IMR-90 (cell line): ENCODE measurements at regions not wholly inside any gene's neighbourhood (a gene's known extent, or its start where the extent isn't known, plus 50 kb on each side); places are given as distances from the start of the nearest gene placed in this dataset.

Source experiments
- ATAC-seq: fragments of 200-7000 bp; cut with Tn5 transposase; 2 replicates; pipeline ENCODE4 v1.9.1; 2020; ENCODE audit warnings: low read depth, mild to moderate bottlenecking, moderate library complexity
- BruUV-seq: library from RNA; stranded (reverse); fragments of 400-500 nt; replicated peaks from 2 replicates; lab custom pipeline; 2021; lab: Mats Ljungman, UMichigan
- CTCF ChIA-PET: fragments of 300-600 bp; formaldehyde crosslinking; extraction: SDS; loops from one replicate; lab custom pipeline; 2021; ENCODE audit warnings: antibody characterized with exemption; lab: Yijun Ruan, JAX
- POLR2A ChIA-PET: fragments of 300-600 bp; sonication (Branson Sonifier 250); formaldehyde crosslinking; loops from one replicate; lab custom pipeline; 2022; ENCODE audit warnings: antibody characterized with exemption; ENCODE audit not compliant: unreplicated experiment; lab: Charles Lee
- DNase-seq: peaks from one replicate; pipeline ENCODE4 v3.0.0; 2013
- H2AFZ ChIP-seq: replicated peaks from 2 replicates; pipeline ENCODE3; 2013; ENCODE audit warnings: low read length, mild to moderate bottlenecking; ENCODE audit not compliant: poor library complexity
- H2AK5ac ChIP-seq: 2 replicates; pipeline ENCODE4 v1.6.1; 2013; ENCODE audit warnings: low read depth, low read length, inconsistent platforms
- H2AK9ac ChIP-seq: replicated peaks from 2 replicates; pipeline ENCODE3; 2013; ENCODE audit warnings: mild to moderate bottlenecking, low read depth, low read length, moderate library complexity; ENCODE audit not compliant: poor library complexity
- H2BK120ac ChIP-seq: 2 replicates; pipeline ENCODE4 v1.6.1; 2013; ENCODE audit warnings: low read depth, low read length, inconsistent platforms
- H2BK15ac ChIP-seq: 3 replicates; pipeline ENCODE4 v1.6.1; 2013; ENCODE audit warnings: low read depth, low read length, inconsistent platforms
- H2BK20ac ChIP-seq: 2 replicates; pipeline ENCODE4 v1.6.1; 2013; ENCODE audit warnings: low read depth, mild to moderate bottlenecking, inconsistent platforms, low read length, moderate library complexity
- H2BK5ac ChIP-seq: 2 replicates; pipeline ENCODE4 v1.6.1; 2013; ENCODE audit warnings: mild to moderate bottlenecking, low read depth, low read length, inconsistent platforms; ENCODE audit not compliant: poor library complexity, severe bottlenecking
- H3K14ac ChIP-seq: replicated peaks from 2 replicates; pipeline ENCODE4 v1.6.1; 2013; ENCODE audit warnings: low read depth, low read length, inconsistent platforms
- H3K18ac ChIP-seq: 2 replicates; pipeline ENCODE4 v1.6.1; 2013; ENCODE audit warnings: low read depth, low read length, control low read depth
- H3K23ac ChIP-seq: 2 replicates; pipeline ENCODE4 v1.6.1; 2013; ENCODE audit warnings: low read depth, low read length, inconsistent platforms
- H3K27ac ChIP-seq: 2 replicates; pipeline ENCODE4 v1.5.1; 2013; ENCODE audit warnings: mild to moderate bottlenecking, control low read depth, low read length; ENCODE audit not compliant: insufficient read depth
- H3K27me3 ChIP-seq: 2 replicates; pipeline ENCODE4 v1.6.1; 2013; ENCODE audit warnings: low read length; ENCODE audit not compliant: control insufficient read depth, insufficient read depth
- H3K36me3 ChIP-seq: 2 replicates; pipeline ENCODE4 v1.6.1; 2013; ENCODE audit warnings: low read length, mixed read lengths; ENCODE audit not compliant: control insufficient read depth, insufficient read depth
- H3K4ac ChIP-seq: 2 replicates; pipeline ENCODE4 v1.6.1; 2013; ENCODE audit warnings: low read depth, low read length, inconsistent platforms
- H3K4me1 ChIP-seq: 2 replicates; pipeline ENCODE4 v1.6.1; 2013; ENCODE audit warnings: low read length, mixed read lengths; ENCODE audit not compliant: control insufficient read depth, insufficient read depth
- H3K4me2 ChIP-seq: 2 replicates; pipeline ENCODE4 v1.6.1; 2013; ENCODE audit warnings: low read depth, mild to moderate bottlenecking, control low read depth, low read length, moderate library complexity
- H3K4me3 ChIP-seq: 2 replicates; pipeline ENCODE4 v1.5.1; 2013; ENCODE audit warnings: low read depth, mild to moderate bottlenecking, control low read depth, low read length, moderate library complexity; ENCODE audit not compliant: insufficient read depth
- H3K56ac ChIP-seq: 2 replicates; pipeline ENCODE4 v1.6.1; 2013; ENCODE audit warnings: low read length, inconsistent platforms; ENCODE audit not compliant: insufficient read depth; ENCODE audit errors: extremely low read depth
- H3K79me1 ChIP-seq, 2 experiments: 2 replicates each; pipeline ENCODE4 v1.6.1; 2013; ENCODE audit warnings: low read length in 2 of 2, inconsistent platforms in 1 of 2, low read depth in 1 of 2
- H3K9ac ChIP-seq: 2 replicates; pipeline ENCODE4 v1.6.1; 2013; ENCODE audit warnings: low read depth, low read length, control low read depth
- H3K9me1 ChIP-seq: 2 replicates; pipeline ENCODE4 v1.6.1; 2013; ENCODE audit warnings: low read length, inconsistent platforms; ENCODE audit not compliant: insufficient read depth
- H3K9me3 ChIP-seq: 2 replicates; pipeline ENCODE4 v1.6.1; 2013; ENCODE audit warnings: low read length; ENCODE audit not compliant: control insufficient read depth, insufficient read depth
- H4K20me1 ChIP-seq: 2 replicates; pipeline ENCODE4 v1.6.1; 2013; ENCODE audit warnings: low read length, inconsistent platforms; ENCODE audit not compliant: insufficient read depth
- H4K5ac ChIP-seq: 2 replicates; pipeline ENCODE4 v1.6.1; 2013; ENCODE audit warnings: mild to moderate bottlenecking, low read depth, low read length, control low read depth
- H4K8ac ChIP-seq, 2 experiments: 2 replicates each; pipeline ENCODE4 v1.6.1; 2013; ENCODE audit warnings: low read depth in 2 of 2, low read length in 2 of 2, control low read depth in 1 of 2, inconsistent platforms in 1 of 2
- H4K91ac ChIP-seq: 2 replicates; pipeline ENCODE4 v1.6.1; 2013; ENCODE audit warnings: low read depth, low read length, inconsistent platforms; ENCODE audit not compliant: insufficient read depth
- BHLHE40 ChIP-seq: fragments of 150-350 bp; IDR thresholded peaks from 2 replicates; pipeline ENCODE4 v1.6.1; 2016; ENCODE audit warnings: mild to moderate bottlenecking, low read depth, low read length
- CHD1 ChIP-seq: IDR thresholded peaks from 2 replicates; pipeline ENCODE4 v1.6.1; 2012; ENCODE audit warnings: low read depth, low read length, improper control_type of control experiment
- FOS ChIP-seq: fragments of 150-350 bp; IDR thresholded peaks from 2 replicates; pipeline ENCODE4 v1.6.1; 2016; ENCODE audit warnings: low read depth, low read length
- MXI1 ChIP-seq: IDR thresholded peaks from 2 replicates; pipeline ENCODE4 v1.6.1; 2012; ENCODE audit warnings: low read depth, mild to moderate bottlenecking, low read length, moderate library complexity, borderline replicate concordance
- POLR2A ChIP-seq: IDR thresholded peaks from 2 replicates; pipeline ENCODE4 v1.6.1; 2012; ENCODE audit warnings: mild to moderate bottlenecking, low read depth, low read length
- SMC3 ChIP-seq: fragments of 150-350 bp; IDR thresholded peaks from 2 replicates; pipeline ENCODE4 v1.6.1; 2016; ENCODE audit warnings: low read depth, mild to moderate bottlenecking, antibody characterized with exemption, low read length, moderate library complexity
- WGBS, 2 experiments: methylation state at CpG; one replicate each; pipeline versions ENCODE4 v1.1.5 to v1.1.7; 2013; ENCODE audit warnings: missing lambda C conversion rate in 2 of 2; ENCODE audit not compliant: insufficient read length in 1 of 2; ENCODE audit errors: extremely low coverage in 2 of 2; 5-methylcytosine and 5-hydroxymethylcytosine counted together
- dilution Hi-C: fragments of 300-500 bp; cut with HindIII; formaldehyde crosslinking; loops from one replicate; pipeline ENCODE4 v1.14.3; 2018; ENCODE audit warnings: low sequenced_read_pairs; ENCODE audit not compliant: unreplicated experiment
- in situ Hi-C: fragments of 300-500 bp; cut with MboI; formaldehyde crosslinking; loops from 3 replicates; pipeline ENCODE4 v1.14.3; 2019; ENCODE audit warnings: low sequenced_read_pairs, inconsistent platforms, mixed read lengths
- intact Hi-C: fragments of 100-400 bp; cut with micrococcal nuclease; formaldehyde crosslinking; loops from 2 replicates; pipeline ENCODE4 v1.10.0; 2022
- TF ChIP-seq, protein P1 (sequence below): fragments of 150-350 bp; IDR thresholded peaks from 2 replicates; pipeline ENCODE4 v1.6.1; 2016; ENCODE audit warnings: low read depth, mild to moderate bottlenecking, low read length, moderate library complexity, borderline replicate concordance

DNA sequence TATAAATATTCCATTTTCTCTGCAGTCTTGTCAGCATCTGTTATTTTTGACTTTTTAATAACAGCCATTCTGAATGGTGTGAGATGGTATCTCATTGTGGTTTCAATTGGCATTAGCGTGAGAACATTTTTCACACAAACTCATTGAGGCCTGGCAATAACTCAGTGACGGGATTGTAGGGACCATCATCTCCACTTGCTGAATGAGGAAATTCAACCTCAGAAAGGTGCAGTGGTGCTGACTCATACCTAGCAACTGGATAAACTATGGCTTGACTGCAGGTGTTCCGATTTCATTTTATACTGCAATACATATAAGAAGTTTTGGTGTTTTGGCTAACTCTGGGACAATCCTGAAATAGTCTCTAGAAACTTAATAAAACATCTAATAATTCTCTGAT lies 88.3 kb upstream of the DDIT4L start:
- ChIA-PET CTCF (no interaction called here), POLR2A (no interaction called here)
- no peak overlapping the region for H2BK20ac ChIP-seq
- H2AFZ ChIP-seq = no peak overlapping the region
- no peak overlapping the region for H3K14ac ChIP-seq
- intact Hi-C loops = no loop called here
- no peak overlapping the region for H2BK120ac ChIP-seq
- H3K36me3 ChIP-seq = no peaks in the 10 kb centered on the region
- in situ Hi-C loops = no loop called here
- no peak overlapping the region for H2BK5ac ChIP-seq
- H3K56ac ChIP-seq = no peak overlapping the region
- no peaks in the 10 kb centered on the region; the same call in 1 of the 2 replicates for H3K9me1 ChIP-seq
- ATAC-seq (no peak), DNase-seq (no peak)
- no peak overlapping the region for H3K27ac ChIP-seq
- dilution Hi-C loops = no loop called here
- no peaks in the 10 kb centered on the region for H3K79me1 ChIP-seq
- H3K18ac ChIP-seq = no peak overlapping the region
- H4K8ac ChIP-seq = no peak overlapping the region
- H2AK9ac ChIP-seq = no peak overlapping the region
- H3K4me2 ChIP-seq = no peak overlapping the region
- TF ChIP-seq, protein P1, sequence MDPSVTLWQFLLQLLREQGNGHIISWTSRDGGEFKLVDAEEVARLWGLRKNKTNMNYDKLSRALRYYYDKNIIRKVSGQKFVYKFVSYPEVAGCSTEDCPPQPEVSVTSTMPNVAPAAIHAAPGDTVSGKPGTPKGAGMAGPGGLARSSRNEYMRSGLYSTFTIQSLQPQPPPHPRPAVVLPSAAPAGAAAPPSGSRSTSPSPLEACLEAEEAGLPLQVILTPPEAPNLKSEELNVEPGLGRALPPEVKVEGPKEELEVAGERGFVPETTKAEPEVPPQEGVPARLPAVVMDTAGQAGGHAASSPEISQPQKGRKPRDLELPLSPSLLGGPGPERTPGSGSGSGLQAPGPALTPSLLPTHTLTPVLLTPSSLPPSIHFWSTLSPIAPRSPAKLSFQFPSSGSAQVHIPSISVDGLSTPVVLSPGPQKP = no peak
- no peak for TF ChIP-seq CHD1
- TF ChIP-seq POLR2A = no peak
- TF ChIP-seq BHLHE40 = no peak
- no peak for TF ChIP-seq SMC3
- no peak for TF ChIP-seq FOS
- no peak for TF ChIP-seq MXI1
- H3K4me1 ChIP-seq = no peaks in the 10 kb centered on the region
- H4K5ac ChIP-seq = no peak overlapping the region
- no peak overlapping the region for H3K9ac ChIP-seq
- no peaks in the 10 kb centered on the region for H4K20me1 ChIP-seq
- WGBS, 2 experiments = no CpG with 5 or more reads among the region's 3 CpGs
- H4K91ac ChIP-seq = no peak overlapping the region
- no peak overlapping the region for H3K4me3 ChIP-seq
- H3K9me3 ChIP-seq = no peaks in the 10 kb centered on the region
- H3K4ac ChIP-seq = no peak overlapping the region
- H2BK15ac ChIP-seq = no peak overlapping the region
- no peaks in the 10 kb centered on the region for H3K27me3 ChIP-seq
- no peak overlapping the region for H3K23ac ChIP-seq
- no peak overlapping the region for H2AK5ac ChIP-seq
- no TSS peak for BruUV-seq
